PC-9 (cell line): ENCODE measurements at regions not wholly inside any gene's neighbourhood (a gene's known extent, or its start where the extent isn't known, plus 50 kb on each side); places are given as distances from the start of the nearest gene placed in this dataset.

Experiments used
- BruUV-seq: library from RNA; stranded (reverse); fragments of 400-500 nt; replicated peaks from 2 replicates; lab custom pipeline; 2021; lab: Mats Ljungman, UMichigan
- CTCF ChIA-PET: fragments of 300-600 bp; sonication (Branson Sonifier 250); formaldehyde crosslinking; loops from one replicate; lab custom pipeline; 2022; ENCODE audit warnings: antibody characterized with exemption; lab: Charles Lee
- POLR2A ChIA-PET: fragments of 300-600 bp; sonication (Branson Sonifier 250); formaldehyde crosslinking; loops from one replicate; lab custom pipeline; 2022; ENCODE audit warnings: antibody characterized with exemption; ENCODE audit not compliant: unreplicated experiment; lab: Charles Lee
- DNase-seq, 2 experiments: peaks; one replicate each; pipeline versions ENCODE4 v3.0.0 to v3.0.0-alpha.2; 2015 to 2022; ENCODE audit warnings: mixed read lengths in 1 of 2
- H2AFZ ChIP-seq: fragments of 200-600 bp; sonication (generic); 2 replicates; pipeline ENCODE4 v1.8.1; 2017; ENCODE audit warnings: antibody characterized with exemption
- H3F3A ChIP-seq: fragments of 200-600 bp; sonication (generic); 2 replicates; pipeline ENCODE4 v1.8.1; 2017; ENCODE audit warnings: antibody characterized with exemption, mild to moderate bottlenecking, low read depth; ENCODE audit not compliant: insufficient read depth
- H3K27ac ChIP-seq: fragments of 200-600 bp; sonication (generic); 2 replicates; pipeline ENCODE4 v1.6.1; 2016; ENCODE audit warnings: mixed run types
- H3K27me3 ChIP-seq: fragments of 200-600 bp; sonication (generic); 2 replicates; pipeline ENCODE4 v1.6.1; 2016; ENCODE audit warnings: low read depth, mixed run types; ENCODE audit not compliant: insufficient read depth
- H3K36me3 ChIP-seq: fragments of 200-600 bp; sonication (generic); 2 replicates; pipeline ENCODE4 v1.6.1; 2016; ENCODE audit warnings: low read depth, mixed run types
- H3K4me1 ChIP-seq: fragments of 200-600 bp; sonication (generic); replicated peaks from 2 replicates; pipeline ENCODE4 v1.6.1; 2016; ENCODE audit warnings: mixed run types; ENCODE audit not compliant: insufficient read depth
- H3K4me2 ChIP-seq: fragments of 200-600 bp; sonication (generic); 2 replicates; pipeline ENCODE4 v1.6.1; 2017; ENCODE audit warnings: mixed run types
- H3K4me3 ChIP-seq: fragments of 200-600 bp; sonication (generic); 2 replicates; pipeline ENCODE4 v1.6.1; 2016; ENCODE audit warnings: mixed run types
- H3K79me2 ChIP-seq: fragments of 200-600 bp; sonication (generic); 2 replicates; pipeline ENCODE4 v1.6.1; 2017; ENCODE audit warnings: low read depth, mixed run types
- H3K9me2 ChIP-seq: fragments of 200-600 bp; sonication (generic); 2 replicates; pipeline ENCODE4 v1.8.1; 2017; ENCODE audit warnings: mild to moderate bottlenecking; ENCODE audit not compliant: insufficient read depth
- H3K9me3 ChIP-seq: fragments of 200-600 bp; sonication (generic); 2 replicates; pipeline ENCODE4 v1.8.1; 2016; ENCODE audit warnings: low read depth; ENCODE audit not compliant: insufficient read depth
- H4K20me1 ChIP-seq: fragments of 200-600 bp; sonication (generic); 2 replicates; pipeline ENCODE4 v1.8.1; 2017; ENCODE audit not compliant: insufficient read depth
- CTCF ChIP-seq: fragments of 200-600 bp; sonication (generic); conservative IDR thresholded peaks from 2 replicates; pipeline ENCODE4 v1.6.1; 2017; ENCODE audit warnings: mixed run types, antibody characterized with exemption, mild to moderate bottlenecking, moderate library complexity
- EZH2 ChIP-seq: fragments of 200-600 bp; sonication (generic); IDR thresholded peaks from 2 replicates; pipeline ENCODE4 v1.8.0; 2017; ENCODE audit warnings: antibody characterized with exemption, low read depth
- intact Hi-C: fragments of 100-400 bp; cut with micrococcal nuclease; formaldehyde crosslinking; loops from one replicate; pipeline ENCODE4 v1.10.0; 2022; ENCODE audit not compliant: unreplicated experiment

DNA sequence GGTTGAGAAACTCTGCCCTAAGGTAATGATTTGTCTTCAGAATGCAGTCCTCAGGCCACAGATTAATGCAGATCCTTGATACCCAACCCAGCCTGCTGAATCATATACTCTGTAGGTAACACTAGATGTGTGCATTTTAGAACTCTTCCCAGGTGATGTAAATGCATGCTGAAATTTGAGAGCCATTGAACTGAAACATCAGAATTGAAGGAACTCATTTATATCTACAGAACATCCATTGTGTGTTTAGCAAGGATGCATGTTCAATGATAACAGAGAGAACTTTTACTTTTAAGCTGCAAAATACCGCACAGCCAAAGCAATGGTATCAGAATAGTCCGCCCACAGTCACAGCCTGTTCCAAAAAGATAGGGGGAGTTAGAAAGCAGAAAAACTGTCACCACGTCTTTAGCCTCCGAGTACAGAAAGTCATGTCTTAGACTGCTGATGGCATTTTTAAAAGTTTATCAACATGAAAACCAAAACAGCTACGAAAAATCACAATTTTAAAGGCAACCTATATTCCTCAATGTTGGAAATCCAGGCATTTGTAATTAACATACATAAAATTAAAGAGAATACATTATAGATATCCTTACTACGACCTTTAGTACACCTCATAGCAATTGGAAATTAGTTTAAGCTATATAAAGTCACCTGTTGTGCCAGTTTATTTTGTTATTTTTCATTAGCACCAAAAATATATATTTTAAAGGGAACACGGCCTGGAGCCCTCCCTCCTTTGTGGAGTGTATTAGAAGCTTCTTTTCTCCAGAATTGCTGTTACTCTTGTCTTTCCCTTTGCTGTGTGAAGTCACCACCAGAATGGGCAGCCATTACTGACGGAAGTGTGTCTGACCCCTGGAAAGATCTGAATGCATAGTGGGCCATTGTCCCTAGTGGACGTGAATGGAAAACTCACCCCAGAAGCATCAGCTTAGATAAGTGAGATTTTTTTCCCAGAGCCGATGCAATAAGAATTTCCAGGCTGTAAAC, 65.8 kb upstream of the PRKAR2B start:
- H3K9me3 ChIP-seq: no peaks in the 10 kb centered on the region
- no peak for TF ChIP-seq CTCF
- TF ChIP-seq EZH2: no peak
- intact Hi-C loops: no loop called here
- no peak overlapping the region for H3K27ac ChIP-seq
- H3K4me2 ChIP-seq: no peak overlapping the region
- CTCF ChIA-PET: interaction anchor here (0.6 kb wide), 1 partner anchor 168 kb away, joined by 3 read pairs; no protein-coding TSS in a partner anchor
- POLR2A ChIA-PET: no interaction called here
- no peaks in the 10 kb centered on the region for H3K79me2 ChIP-seq
- H3K4me3 ChIP-seq: no peak overlapping the region
- H3K4me1 ChIP-seq: no peaks in the 10 kb centered on the region
- no peaks in the 10 kb centered on the region for H3K9me2 ChIP-seq
- no peak overlapping the region for H2AFZ ChIP-seq
- no peak for DNase-seq
- H4K20me1 ChIP-seq: no peaks in the 10 kb centered on the region
- no TSS peak for BruUV-seq
- no peaks in the 10 kb centered on the region for H3K36me3 ChIP-seq
- no peaks in the 10 kb centered on the region for H3K27me3 ChIP-seq
- H3F3A ChIP-seq: no peaks in the 10 kb centered on the region

GRCh38 chr7:106979551-106980357, 64.8 kb upstream of the PRKAR2B start:
- no peak overlapping the region for H3K27ac ChIP-seq
- no peak overlapping the region for H3K4me2 ChIP-seq
- no peak for DNase-seq
- H3K36me3 ChIP-seq: no peaks in the 10 kb centered on the region
- H3F3A ChIP-seq: no peaks in the 10 kb centered on the region
- H4K20me1 ChIP-seq: no peaks in the 10 kb centered on the region
- H3K79me2 ChIP-seq: no peaks in the 10 kb centered on the region
- no peaks in the 10 kb centered on the region for H3K9me2 ChIP-seq
- BruUV-seq: no TSS peak
- no peak overlapping the region for H3K4me3 ChIP-seq
- H3K27me3 ChIP-seq: no peaks in the 10 kb centered on the region
- ChIA-PET CTCF (interaction anchor here (0.6 kb wide), 1 partner anchor 167 kb away, joined by 3 read pairs; no protein-coding TSS in a partner anchor), POLR2A (no interaction called here)
- H2AFZ ChIP-seq: no peak overlapping the region
- TF ChIP-seq EZH2 (no peak), CTCF (no peak)
- no peaks in the 10 kb centered on the region for H3K9me3 ChIP-seq
- no peaks in the 10 kb centered on the region for H3K4me1 ChIP-seq
- intact Hi-C loops: no loop called here

DNA sequence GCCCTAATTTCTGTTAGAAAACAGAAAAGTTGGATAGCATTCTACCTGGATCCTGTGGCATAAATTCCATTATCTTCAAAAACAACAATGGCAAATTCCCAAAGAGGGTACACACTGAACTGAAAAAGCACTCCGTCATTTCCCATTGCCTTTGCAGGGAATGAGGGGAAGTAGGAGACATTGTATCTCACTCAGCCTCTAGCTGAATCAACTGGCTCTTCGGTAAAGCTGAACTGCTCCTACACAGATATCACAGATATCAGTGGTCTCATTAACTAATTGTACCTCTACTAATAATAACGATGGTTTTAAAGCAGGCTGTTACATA, 64.2 kb upstream of the PRKAR2B start:
- ChIA-PET POLR2A (no interaction called here), CTCF (no interaction called here)
- no peak overlapping the region for H3K27ac ChIP-seq
- BruUV-seq: no TSS peak
- no peaks in the 10 kb centered on the region for H3K9me2 ChIP-seq
- no peaks in the 10 kb centered on the region for H3K4me1 ChIP-seq
- no peak for DNase-seq
- H2AFZ ChIP-seq: no peak overlapping the region
- H3K9me3 ChIP-seq: no peaks in the 10 kb centered on the region
- no peaks in the 10 kb centered on the region for H3K79me2 ChIP-seq
- no peak for TF ChIP-seq EZH2
- H3K4me2 ChIP-seq: no peak overlapping the region
- H3F3A ChIP-seq: no peaks in the 10 kb centered on the region
- no peaks in the 10 kb centered on the region for H4K20me1 ChIP-seq
- H3K27me3 ChIP-seq: no peaks in the 10 kb centered on the region
- intact Hi-C loops: no loop called here
- no peaks in the 10 kb centered on the region for H3K36me3 ChIP-seq
- H3K4me3 ChIP-seq: no peak overlapping the region
